Activated gamma-delta T cell treated with anti-CD3 and anti-CD28 coated beads, Interleukin-2, amount 50 U/mL, for 16 hours (primary cell): ENCODE measurements at regions not wholly inside any gene's neighbourhood (a gene's known extent, or its start where the extent isn't known, plus 50 kb on each side); places are given as distances from the start of the nearest gene placed in this dataset.

Experiments used
- DNase-seq: peaks from one replicate; pipeline ENCODE4 v3.0.0-alpha.2; 2020; ENCODE audit warnings: low read depth

DNA sequence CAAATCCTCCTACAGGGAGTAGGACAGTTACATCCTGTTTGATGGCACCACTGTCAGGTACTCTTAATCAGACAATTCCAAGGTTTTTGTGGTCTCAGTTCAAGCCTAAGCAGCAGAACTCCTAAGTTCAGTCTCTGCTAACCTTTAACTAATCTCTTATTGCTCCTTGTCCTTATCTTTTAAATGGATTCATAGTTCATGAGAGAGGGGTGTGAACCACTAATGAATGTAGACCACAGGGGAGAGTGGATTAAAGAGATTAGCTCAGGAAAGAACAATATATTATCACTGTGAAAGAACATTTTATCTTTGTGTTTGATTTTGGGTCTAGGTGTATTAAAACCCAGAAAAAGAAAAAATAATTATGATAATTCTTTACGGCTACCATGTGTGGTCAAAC, 168.9 kb downstream of the DCK start:
- DNase-seq = no peak

- DNase-seq = no peak
Observed at GRCh38 chr4:71163317-71163716, 169.9 kb downstream of the DCK start.

DNA sequence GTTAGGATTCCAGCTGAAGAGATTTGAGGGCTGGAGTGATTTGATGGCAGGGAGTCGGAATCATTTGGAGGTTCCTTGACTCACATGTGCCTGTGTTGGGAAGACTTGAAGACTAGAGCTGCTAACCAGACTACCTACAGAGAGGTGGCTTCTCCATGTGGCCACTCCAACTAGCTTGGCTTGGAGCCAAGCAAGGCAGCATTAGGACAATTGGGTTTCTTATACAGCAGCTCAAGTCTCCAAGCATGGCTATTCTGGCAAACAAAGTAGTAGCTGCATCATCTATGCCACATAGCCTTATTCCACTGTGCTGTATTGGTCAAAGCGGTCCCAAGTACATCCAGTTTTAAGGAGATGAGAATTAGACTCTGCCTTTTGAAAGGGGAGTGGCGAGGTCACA, 171.7 kb upstream of the SLC4A4 start:
- DNase-seq = no peak

DNA sequence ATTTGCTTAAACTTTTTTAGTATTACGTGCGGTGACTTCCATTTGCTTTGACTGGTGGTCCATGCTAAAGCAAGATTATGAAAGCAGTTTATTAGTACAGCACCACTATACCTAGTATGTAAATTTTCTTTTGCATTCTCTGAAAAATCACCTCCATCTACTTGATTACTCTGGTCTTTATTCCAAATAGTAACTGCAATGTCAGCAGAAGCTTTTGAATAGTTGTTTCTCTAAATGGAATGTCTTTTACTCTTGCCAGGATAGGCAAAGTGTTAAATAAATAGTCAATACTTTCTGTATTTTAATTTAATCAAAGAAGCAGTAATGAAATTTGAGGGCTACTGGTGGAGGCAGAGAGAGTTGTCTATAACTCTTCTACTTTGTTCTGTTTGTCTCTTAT, 167.2 kb upstream of the SLC4A4 start:
- DNase-seq = no peak

GRCh38 chr4:71181332-71181731, 157.5 kb upstream of the SLC4A4 start:
- DNase-seq = no peak

DNA sequence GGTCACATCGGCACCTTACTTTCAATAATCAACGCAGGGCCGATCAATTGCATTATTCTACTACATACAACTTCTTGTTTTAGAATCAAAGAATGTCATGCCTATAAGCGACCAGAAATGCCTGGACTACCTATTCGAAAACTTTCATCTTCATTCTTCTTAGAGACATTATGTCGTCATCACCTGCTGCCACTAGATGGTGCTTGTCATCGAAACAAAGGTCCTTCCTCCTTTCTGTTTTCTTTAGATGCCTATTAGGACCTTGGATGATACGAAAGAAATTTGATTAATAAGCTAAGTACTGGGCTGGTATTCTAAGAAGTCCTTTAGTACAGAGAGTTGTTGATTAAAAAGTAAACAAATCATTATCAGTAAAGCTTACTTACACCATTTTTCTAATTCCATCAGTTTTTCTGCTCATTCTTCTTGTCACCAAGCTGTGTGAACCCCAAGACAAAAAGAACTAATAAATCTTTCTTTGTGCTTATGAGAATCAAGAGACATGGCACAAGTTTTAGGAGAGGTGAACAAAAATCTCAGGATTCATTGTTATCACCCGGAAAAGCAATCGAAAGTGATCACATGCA, 154.5 kb upstream of the SLC4A4 start:
- peak; percentile 24 for DNase-seq

DNA sequence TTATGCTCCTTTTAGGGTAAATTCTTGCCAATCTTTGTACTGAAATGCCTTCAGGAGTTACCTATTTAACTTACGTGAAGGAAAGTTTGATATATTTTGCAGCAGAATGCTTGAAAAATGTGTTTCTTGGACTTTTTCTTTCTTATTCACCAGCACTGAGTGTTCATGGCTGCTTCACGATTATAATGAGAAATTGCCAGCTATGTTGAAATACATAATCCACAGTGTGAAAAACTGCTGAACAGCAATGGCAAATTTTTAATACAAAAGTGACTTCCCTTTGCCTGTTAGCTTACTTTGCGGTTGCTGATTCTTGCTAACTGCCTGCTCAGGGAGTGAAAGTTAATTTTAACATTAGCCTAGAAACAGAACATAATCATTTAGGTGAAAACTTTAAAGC, 153.8 kb upstream of the SLC4A4 start:
- DNase-seq = no peak

- DNase-seq = no peak
Observed at GRCh38 chr4:71186257-71186565, 152.6 kb upstream of the SLC4A4 start.

DNA sequence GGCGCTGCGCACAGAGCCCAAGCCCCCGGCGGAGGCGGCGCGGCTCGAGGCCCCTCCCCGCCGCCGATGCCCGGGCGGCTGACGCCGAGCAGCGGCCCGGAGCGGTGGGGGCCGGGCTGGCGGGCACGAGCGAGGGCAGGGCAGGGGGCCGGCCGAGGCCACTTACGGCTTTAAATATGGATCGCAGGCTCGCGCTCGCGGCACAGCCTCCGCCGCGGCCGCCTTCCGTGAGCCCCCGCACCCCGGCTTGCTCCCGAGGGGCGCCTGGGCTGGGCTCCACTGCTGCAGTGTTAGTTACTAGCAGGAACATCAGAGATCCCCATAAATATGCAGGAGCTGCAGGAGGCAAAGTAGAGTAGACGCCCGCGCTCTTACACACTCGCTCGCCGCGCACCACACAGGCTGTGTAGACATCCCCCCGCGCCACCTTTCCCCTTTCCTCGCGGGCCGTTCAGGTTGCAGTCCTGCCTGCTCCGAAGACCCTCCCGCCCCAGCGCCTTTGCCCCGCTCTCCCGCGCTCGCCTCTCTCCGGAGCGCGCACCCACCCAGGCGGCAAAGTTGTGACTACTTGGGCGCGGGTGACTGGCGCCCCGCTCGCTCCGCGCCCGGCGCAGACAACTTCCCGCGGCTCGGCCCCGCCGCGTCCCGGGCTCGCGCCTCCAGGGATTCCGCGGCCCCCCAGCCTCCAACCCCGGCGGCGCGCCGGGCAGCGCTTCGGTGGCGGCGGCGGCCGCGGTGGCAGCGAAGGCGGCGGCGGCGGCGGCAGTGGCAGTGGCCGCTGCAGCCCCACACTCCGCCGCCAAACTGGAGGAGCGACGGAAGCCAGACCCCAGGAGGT, 152.0 kb upstream of the SLC4A4 start:
- peak; percentile 14 for DNase-seq

DNA sequence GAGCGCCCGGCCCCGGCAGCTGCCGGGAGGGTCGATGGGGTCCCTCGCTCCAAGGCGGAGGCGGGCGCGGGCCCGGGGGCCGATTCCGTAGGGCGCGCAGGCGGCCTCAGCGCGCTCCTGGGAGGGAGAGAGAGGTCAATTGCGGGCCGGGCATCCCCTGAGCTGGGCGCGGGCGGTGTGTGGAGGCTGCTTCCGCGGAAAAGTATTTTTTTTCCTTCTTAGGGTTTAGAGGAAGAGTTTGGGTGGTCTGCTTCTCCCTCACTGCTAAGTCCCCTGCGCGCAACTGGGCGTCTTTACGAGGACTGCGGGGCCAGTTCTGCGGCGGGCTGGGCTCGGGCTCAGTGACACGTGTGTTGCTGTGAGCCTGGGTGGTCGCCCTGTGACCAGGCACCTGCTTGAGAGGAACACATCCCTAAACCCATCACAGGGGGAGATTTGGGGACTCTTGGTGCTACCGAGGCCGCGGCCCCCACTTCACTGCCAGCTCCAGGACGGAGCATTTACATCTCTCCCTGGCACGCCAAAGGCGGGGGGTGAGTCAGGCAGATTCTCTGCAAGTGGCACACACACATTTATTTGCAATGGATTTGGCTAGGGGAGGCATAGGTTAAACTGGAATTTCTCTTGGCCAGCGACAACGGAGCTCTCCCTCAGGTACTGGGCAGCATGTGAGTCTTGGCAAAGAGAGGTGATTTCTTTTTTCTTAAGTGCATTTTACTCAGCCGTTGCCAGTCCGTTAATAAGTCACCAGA, 151.2 kb upstream of the SLC4A4 start:
- DNase-seq = peak; percentile 6

DNA sequence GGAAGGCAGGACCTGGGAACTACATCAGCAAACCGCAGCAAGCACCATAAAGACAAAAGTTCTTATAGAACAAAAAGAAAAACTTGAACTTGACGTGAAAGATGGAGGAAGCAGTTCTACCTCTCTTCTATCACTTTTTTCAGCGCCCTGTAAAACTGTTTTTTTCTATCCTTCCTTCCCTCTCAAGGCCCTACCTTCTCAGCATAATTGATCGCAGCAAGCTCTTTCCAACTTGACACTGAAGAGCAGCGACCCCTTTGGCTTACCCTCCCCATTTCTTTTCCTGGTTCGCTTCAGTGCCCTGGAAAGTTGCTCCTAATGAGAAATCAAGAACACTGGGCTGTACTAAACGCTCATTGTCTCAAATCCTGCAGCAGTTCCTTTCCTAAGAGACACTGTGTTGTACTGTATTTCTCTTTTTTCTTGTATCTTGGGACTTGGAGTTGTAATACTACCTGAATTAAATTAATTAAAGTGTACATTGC, 150.6 kb upstream of the SLC4A4 start:
- DNase-seq = no peak

DNA sequence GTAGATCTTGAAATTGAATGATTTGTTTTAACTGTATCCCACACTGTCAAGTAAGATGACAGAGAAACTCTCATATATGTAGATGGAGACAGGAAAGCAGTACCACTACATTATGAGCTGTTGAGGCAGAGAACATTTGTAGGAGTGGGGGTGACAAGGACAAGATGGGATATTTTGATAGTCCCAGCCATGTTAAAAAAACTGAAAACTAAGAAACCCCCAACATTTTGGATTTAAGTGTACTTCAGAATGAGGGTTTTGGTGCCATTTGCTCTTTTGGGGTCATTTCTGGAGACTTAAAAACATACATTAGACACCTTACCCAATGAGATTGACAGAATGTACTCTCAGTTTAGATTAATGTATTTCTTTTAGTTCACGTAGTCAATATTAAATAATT, 149.9 kb upstream of the SLC4A4 start:
- DNase-seq = no peak

DNA sequence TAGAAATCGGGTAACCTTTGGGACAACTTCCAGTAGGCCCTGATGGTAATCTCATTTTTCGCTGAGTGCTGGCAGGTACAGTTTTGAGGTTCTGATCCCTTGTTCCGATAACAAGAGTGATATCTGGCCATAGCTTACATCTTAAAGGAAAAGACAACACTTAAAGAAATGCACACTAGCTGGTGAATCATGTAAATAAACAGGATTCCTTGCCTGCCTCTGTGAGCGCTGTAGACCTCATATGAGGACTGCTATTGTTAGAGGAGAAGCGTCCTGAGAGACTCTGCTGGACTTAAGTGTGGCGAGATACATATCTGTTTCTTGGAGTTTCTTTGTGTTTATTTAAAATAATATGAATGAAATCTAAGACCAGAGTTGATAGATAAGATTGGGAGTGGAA, 149.3 kb upstream of the SLC4A4 start:
- no peak for DNase-seq

DNA sequence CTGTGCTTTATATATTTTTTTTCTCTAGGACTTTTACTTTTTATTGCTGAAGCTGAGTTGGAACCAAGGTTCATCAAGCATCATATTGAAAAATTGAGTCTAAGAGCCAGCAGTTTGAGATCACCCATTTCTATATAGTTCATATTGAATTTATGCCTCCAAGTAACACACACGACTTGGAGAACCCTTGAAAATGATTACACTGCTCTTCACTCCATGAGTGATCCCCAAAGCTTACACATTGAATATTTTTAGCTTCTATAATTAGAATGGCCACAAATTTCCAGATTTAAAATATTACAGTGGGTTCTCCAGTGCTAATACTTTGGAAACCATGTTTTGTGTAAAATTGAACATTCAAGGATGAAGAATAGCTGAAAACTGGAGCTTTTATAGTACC, 144.4 kb upstream of the SLC4A4 start:
- no peak for DNase-seq

DNA sequence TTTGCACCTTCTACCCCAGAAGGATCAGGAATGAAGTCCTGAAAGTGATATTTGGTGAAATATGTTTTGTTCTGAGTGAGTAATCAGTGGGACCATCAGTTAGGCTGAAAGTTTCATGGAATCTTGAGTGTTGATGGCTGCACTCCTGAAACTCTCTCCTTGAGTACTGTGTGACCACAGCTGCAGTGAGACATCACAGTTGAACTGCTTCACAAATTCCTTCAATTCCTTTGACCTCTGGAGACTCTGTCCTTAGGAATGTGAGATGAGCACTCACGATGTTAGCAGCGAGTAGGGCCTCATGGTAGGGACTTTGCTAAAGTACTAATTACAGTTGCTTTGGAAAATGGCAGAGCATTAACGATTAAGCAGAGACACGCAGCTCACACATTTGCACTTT, 142.9 kb upstream of the SLC4A4 start:
- no peak for DNase-seq

DNA sequence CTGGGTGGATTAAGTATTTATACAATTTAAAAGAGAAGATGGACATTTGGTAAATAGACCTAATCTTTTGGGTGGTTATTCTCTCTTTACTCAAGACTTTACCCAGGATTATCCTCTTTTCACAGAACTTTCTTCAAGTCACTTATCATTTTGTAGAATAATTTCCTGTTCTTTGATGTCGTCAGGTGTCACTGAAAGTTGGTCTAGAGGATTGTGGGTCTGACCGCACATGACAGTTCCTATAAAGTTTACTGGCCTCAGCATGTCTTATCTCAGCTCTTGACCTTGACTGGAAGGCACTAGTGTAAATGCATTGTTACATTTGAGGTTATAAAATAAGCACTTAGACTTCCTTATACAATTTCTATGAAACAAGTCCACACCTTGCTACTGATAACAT, 139.9 kb upstream of the SLC4A4 start:
- no peak for DNase-seq

DNA sequence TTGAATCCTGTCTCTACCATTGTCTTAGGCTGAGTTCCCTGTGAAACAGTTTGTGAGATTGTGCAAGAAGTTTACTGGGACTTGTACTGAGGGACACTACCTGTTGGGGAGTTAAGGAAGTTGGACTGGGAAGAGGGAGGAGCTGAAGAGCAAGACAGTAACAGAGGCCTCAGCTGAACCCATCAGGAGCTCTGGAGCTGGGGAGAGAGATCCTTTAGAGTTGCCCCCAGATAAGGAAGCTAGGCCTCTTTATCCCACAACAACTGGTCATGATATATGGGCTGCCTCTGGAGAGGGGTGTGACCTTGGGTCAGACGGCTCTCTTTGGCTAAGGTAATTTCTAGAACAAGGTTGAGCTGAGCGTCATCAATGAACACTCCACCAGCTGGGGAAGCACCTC, 137.8 kb upstream of the SLC4A4 start:
- no peak for DNase-seq

DNA sequence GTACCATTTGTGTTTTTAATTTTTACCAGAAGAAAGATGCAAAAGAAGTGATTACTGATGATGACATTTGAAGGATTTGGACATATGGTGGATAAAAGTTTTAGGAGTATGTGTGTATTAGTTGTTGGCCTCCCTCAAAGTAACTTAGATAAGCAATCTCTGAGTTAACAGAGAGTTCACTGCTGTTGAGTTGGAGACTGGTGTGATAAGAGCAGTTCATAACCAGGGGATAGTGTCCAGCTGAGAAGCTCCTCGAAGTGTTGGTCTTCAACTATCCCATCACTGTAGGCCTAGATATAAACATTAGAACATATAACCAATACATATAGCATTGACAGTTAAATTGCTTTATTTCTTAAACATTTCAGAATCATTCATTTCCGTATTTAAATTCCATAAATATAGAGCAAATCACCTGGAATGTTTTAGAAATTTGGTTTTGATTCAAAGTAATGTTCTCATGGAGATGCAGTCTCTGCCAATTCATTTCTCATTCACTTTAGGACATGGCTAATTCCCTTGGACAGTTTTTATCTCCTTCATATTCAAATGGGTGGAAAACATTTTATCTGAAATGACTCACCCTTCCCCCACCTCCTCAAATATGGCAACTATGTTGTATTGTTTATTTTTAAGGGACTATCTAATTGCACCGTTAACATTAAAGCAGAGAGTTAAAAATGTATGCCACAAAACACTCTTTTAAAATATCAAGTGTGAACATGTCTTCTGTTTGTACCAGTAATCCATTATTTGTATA, 136.8 kb upstream of the SLC4A4 start:
- DNase-seq = no peak

DNA sequence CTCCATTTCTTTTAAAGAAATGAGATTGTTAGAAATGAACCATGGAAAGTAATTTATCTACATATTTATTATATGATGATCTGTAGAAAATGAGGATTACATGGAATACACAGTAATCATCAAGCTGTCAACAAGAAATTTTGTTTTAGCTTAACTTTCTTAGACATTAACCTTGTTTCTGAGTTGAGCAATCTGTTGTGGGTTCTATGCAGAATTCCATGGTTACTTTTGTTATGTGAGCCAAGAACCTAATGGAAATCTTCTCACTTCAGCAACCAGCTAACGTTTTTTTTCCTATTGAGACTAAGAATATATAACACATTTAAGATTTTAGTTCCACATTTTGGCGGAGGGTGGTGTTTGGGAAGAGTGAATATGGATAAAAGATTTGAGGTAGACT, 136.1 kb upstream of the SLC4A4 start:
- DNase-seq = no peak

DNA sequence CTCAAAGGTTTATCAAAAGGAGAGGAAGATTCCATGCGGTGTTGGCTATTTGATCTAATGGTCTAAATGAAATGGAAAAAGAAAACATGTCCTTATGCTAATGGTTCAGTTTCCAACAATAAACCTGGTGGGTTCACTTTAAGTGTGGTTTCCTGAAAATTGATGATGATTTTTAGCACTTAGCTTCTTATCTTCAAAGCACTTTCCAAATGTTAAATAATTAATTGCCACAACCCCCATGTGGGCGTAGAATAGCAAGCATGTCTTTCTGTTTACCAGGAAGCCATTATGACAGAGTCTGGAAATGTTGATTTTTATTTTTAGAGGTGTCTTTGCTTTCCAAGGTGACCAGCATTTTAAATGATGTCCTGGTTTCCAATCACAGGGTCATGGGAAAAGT, 134.8 kb upstream of the SLC4A4 start:
- DNase-seq = no peak

GRCh38 chr4:71206763-71207162, 132.1 kb upstream of the SLC4A4 start:
- no peak for DNase-seq

DNA sequence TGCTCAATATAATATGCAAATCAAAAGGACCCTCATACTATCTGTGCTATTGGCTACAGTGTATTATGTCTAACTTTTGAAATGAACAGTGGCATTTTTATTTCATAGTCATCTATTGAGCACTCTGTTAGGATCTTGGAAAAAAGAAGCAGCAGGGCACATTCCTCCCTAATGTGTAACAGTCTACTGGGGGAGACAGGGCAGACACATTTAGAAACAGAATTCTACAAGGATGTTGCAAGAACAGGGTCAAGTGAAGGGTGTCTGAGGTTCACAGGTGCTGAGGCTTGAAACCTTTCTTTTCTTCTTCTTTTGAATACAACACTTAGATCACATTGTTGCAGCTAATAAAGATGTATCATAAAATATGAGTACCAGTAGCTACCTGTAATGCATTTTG, 129.7 kb upstream of the SLC4A4 start:
- no peak for DNase-seq

- DNase-seq = no peak
Observed at GRCh38 chr4:71210823-71211222, 128.0 kb upstream of the SLC4A4 start.
